ENCODE measurements at regions not wholly inside any gene's neighbourhood (a gene's known extent, or its start where the extent isn't known, plus 50 kb on each side); places are given as distances from the start of the nearest gene placed in this dataset.
"Not testable (repeated sequence)": the region's sequence is repeated elsewhere in the genome, so short reads cannot be mapped to it uniquely, and the experiment has no call there.

DNA sequence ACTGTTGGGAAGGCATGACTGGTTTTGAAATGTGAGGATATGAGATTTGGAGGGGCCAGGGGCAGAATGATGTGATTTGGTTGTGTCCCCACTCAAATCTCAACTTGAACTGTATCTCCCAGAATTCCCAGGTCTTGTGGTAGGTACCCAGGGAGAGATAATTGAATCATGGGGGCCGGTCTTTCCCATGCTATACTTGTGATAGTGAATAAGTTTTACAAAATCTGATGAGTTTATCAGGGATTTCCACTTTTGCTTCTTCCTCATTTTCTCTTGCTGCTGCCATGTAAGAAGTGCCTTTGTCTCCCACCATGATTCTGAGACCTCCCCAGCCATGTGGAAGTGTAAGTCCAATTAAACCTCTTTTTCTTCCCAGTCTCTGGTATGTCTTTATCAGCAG is 170.1 kb upstream of the JUN start:
- peaks cover 17 to 34% of the 10 kb centered on the region in 2 donors for H3K4me1 Mint-ChIP-seq
- not testable (repeated sequence) for H3K27me3 Mint-ChIP-seq; ATAC-seq (replicated peaks); DNase-seq; H3K9me3 Mint-ChIP-seq; H3K27ac Mint-ChIP-seq; H3K4me3 Mint-ChIP-seq; H3K36me3 Mint-ChIP-seq

DNA sequence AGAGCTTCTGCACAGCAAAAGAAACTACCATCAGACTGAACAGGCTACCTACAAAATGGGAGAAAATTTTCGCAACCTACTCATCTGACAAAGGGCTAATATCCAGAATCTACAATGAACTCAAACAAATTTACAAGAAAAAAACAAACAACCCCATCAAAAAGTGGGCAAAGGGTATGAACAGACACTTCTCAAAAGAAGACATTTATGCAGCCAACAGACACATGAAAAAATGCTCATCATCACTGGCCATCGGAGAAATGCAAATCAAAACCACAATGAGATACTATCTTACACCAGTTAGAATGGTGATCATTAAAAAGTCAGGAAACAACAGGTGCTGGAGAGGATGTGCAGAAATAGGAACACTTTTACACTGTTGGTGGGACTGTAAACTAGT is 179.4 kb upstream of the JUN start:
- ATAC-seq (replicated peaks); H3K36me3 Mint-ChIP-seq: not testable (repeated sequence)

DNA sequence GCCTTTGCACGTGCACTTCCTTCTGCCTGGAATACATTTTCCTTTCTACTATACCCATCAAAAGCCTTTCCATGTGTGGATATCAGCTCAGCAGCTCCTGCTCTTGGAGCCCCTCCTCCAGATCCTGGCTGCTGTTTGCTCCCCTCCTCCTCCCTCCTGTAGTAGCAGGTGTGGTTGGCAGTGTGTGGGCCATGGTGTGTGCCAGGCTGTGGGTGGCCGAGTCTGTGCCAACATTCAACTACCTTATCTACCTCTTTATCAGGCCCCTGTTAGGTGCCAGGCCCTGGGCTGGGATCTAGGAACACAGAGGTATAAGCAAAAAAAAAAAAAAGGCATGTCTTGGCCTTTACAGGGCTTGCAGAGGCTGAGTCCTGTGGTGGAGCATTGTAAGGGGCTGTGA is 180.6 kb upstream of the JUN start:
- Mint-ChIP-seq H3K27me3 (no peaks in the 10 kb centered on the region), H3K4me3 (no peak overlapping the region), H3K9me3 (peaks cover 0 to 3% of the 10 kb centered on the region in 2 donors), H3K4me1 (peaks cover 39 to 70% of the 10 kb centered on the region in 2 donors), H3K27ac (peak overlapping the region; percentile 3), H3K36me3 (no peaks in the 10 kb centered on the region)
- DNase-seq (no peak), ATAC-seq (replicated peaks) (no peak)

More for the DNA sequence above, 179.4 kb upstream of the JUN start:
- not testable (repeated sequence) for H3K27me3 Mint-ChIP-seq, H3K4me3 Mint-ChIP-seq, H3K9me3 Mint-ChIP-seq, H3K27ac Mint-ChIP-seq, DNase-seq
- peaks cover 31 to 59% of the 10 kb centered on the region in 2 donors for H3K4me1 Mint-ChIP-seq

DNA sequence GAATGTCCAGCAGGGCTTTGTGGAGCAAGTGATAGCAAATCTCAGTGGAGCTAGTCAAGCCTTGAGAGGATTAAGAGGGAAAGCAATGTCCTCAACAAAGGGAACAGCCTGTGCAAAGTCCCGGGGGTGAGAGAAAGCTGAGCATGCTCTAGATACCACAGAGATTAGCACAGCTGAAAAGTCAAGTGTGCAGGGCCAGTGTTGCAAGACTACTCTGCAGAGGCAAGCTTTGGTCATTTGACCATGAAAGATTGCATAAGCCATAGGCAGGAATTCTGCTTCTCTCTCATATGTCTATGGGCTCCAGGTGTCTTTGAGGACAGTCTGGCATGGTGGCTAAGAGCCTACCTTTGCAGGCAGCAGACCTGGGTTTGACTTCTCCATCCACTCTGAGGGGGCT is 181.0 kb upstream of the JUN start:
- Mint-ChIP-seq H3K27me3 (no peaks in the 10 kb centered on the region), H3K4me1 (peaks cover 39 to 70% of the 10 kb centered on the region in 2 donors), H3K9me3 (peaks cover 0 to 3% of the 10 kb centered on the region in 2 donors), H3K27ac (no peak overlapping the region), H3K4me3 (no peak overlapping the region), H3K36me3 (no peaks in the 10 kb centered on the region)
- no peak for ATAC-seq (replicated peaks)
- DNase-seq, result no peak

DNA sequence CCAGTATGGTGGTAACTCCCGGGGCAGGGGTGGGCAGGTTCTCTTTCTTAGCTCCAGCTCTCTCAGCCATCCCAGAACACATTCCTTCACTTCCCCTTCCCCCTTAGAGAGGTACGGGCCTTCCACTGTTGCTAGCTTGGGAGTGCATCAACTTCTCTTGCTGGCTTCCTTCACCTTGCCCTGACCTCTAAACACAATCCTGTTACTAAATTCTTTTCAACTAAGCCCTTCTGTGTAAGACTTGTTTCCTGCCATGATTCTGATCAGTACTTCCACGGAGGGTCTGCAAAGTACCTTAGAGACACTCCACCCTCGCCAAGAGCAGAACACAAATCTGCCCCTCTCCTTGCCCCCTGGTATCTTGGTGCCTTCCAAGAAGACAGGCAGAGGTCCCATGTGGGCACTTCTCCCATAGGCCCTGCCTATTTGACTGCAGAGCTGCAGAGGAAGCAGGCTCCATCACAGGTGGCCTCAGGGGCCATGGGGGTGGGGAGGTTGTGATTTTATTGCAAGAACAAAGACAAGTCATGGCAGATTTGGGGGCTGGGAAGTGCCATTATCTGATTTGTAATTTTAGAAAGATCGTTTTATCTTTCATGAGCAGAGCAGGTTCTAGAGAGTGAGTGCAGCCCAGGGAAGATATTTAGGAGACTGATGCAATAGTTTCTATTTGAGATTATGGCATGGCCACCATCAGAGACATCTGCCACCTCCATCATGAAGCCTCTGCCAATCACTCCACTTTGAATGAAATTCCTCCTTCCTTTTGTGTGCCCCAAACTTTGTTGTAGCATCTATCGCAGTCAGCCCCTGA is 182.5 kb upstream of the JUN start:
- ATAC-seq (replicated peaks), result no peak
- Mint-ChIP-seq H3K4me1 (peaks cover 39 to 71% of the 10 kb centered on the region in 2 donors), H3K4me3 (no peak overlapping the region), H3K36me3 (no peaks in the 10 kb centered on the region), H3K27me3 (no peaks in the 10 kb centered on the region), H3K9me3 (no peaks in the 10 kb centered on the region), H3K27ac (peak overlapping the region; percentile 52)
- no peak for DNase-seq

DNA sequence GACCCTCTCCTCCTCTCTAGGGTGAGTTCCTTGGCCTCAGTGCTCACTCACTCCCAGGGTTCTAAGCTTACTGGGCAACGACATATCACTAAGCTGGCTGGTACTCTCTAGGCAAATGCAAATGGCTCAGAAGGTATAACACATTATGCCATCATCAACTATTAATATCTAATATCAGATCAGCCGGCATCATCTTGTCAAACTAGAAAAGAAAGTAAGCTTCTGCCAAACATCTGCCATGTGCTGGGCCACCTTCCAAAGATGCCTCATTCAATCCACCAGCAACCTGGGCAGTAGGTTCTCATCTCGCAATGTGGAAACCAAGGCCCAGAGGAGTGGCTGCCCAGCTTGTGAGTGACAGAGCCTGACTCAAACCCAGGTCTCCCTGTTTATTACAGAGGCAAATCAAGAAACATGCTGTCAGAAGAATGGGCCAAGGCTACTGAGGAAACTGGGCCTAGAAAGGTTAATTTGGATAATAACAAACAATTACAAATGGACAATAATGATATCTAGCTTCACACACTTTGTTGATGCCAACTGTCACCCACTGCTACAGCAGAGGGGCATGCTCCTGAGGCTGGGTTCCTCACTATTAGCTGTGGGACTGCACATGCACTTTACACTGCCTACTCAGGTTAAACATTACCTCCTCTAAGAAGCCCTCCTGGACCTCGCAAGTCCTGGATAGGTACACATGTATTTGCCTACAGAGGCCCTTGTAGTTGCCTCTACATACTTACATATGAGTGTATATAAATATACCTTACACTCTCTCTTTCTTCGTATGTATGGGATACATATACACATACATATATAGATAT is 183.3 kb upstream of the JUN start:
- peaks cover 44 to 76% of the 10 kb centered on the region in 2 donors for H3K4me1 Mint-ChIP-seq
- no peak for ATAC-seq (replicated peaks)

DNA sequence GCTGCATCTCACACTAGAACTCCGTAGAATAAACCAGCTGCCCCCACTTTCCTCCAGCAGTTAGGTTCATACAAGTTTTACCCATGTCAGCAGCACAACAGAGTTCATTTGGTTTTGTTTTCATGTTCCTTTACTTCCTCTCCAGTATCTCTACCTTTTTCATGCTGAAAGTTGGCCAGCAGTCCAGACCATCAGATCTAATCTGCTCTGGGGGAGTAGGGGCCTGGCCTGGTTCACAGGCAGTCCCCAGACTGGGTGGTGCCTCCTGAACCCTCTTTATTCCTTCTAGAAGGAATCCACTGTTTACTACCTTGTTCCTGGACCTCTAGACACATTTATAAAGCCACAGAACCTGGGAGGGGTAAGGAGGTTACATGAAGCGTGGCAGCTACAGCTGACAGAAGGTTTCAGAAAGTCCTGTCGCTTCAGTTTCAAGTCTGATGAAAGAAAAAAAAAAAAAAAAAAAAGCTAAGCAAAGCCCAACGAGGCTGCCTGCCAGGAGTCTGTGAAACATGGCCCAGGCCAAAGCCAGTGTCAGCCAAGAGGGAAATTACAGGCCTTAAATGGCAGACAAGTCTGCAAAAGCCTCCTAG is 184.6 kb upstream of the JUN start:
- peak; percentile 92 to 95 for ATAC-seq (replicated peaks)
- H3K4me1 Mint-ChIP-seq, result peaks cover 51 to 76% of the 10 kb centered on the region in 2 donors

More for the DNA sequence above, 183.3 kb upstream of the JUN start:
- H3K9me3 Mint-ChIP-seq, result no peaks in the 10 kb centered on the region
- H3K27me3 Mint-ChIP-seq, result no peaks in the 10 kb centered on the region
- no peak for DNase-seq
- peak overlapping the region; percentile 52 for H3K27ac Mint-ChIP-seq
- H3K36me3 Mint-ChIP-seq, result no peaks in the 10 kb centered on the region
- no peak overlapping the region for H3K4me3 Mint-ChIP-seq

DNA sequence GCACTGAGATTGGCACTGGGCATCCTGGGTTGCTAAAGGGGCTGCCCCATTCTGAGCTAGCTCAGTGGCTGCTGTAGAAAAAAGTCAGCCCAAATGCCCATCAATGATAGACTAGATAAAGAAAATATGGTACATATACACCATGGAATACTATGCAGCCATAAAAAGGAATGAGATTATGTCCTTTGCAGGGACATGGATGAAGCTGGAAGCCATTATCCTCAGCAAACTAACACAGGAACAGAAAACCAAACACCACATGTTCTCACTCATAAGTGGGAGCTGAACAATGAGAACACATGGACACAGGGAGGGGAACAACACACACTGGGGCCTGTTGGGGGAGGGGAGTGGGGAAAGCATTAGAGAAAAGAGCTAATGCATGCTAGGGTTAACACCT is 185.3 kb upstream of the JUN start:
- peaks cover 48 to 69% of the 10 kb centered on the region in 2 donors for H3K4me1 Mint-ChIP-seq
- not testable (repeated sequence) for H3K36me3 Mint-ChIP-seq; ATAC-seq (replicated peaks); H3K9me3 Mint-ChIP-seq; H3K27ac Mint-ChIP-seq; DNase-seq; H3K27me3 Mint-ChIP-seq; H3K4me3 Mint-ChIP-seq

More for the DNA sequence above, 184.6 kb upstream of the JUN start:
- no peaks in the 10 kb centered on the region for H3K27me3 Mint-ChIP-seq
- H3K27ac Mint-ChIP-seq, result peak overlapping the region; percentile 99
- no peaks in the 10 kb centered on the region for H3K36me3 Mint-ChIP-seq
- DNase-seq, result peak; percentile 62
- peak overlapping the region; percentile 79 for H3K4me3 Mint-ChIP-seq
- no peaks in the 10 kb centered on the region for H3K9me3 Mint-ChIP-seq

DNA sequence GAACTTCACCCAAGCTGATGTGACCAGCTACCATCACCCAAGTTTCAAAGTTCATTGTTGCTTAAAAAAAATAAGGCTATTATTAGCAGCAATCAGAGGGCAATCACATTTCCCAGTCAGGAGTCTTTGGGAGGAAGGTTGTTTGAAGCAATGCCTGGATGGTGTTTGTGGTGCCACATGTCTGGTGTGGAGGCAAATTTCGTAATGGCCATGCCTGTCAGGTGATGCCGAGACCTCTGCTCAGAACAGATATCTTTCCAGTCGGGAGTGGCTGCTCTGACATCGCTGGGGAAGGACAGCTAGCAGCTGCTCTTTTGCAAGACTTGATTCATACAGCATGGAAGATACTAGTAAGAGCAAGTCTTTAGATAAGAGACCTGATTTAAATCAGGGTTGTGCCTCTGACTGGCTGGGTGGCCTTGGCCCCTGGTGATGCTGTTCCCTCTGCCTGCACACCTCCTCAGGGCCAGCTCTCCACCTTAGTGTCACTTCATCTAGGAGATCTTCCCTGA is 187.8 kb upstream of the JUN start:
- H3K9me3 Mint-ChIP-seq, result no peaks in the 10 kb centered on the region
- no peak overlapping the region for H3K27ac Mint-ChIP-seq
- H3K36me3 Mint-ChIP-seq, result no peaks in the 10 kb centered on the region
- peaks cover 34 to 43% of the 10 kb centered on the region in 2 donors for H3K4me1 Mint-ChIP-seq
- no peak overlapping the region for H3K4me3 Mint-ChIP-seq
- ATAC-seq (replicated peaks) (no peak), DNase-seq (no peak)
- no peaks in the 10 kb centered on the region for H3K27me3 Mint-ChIP-seq

DNA sequence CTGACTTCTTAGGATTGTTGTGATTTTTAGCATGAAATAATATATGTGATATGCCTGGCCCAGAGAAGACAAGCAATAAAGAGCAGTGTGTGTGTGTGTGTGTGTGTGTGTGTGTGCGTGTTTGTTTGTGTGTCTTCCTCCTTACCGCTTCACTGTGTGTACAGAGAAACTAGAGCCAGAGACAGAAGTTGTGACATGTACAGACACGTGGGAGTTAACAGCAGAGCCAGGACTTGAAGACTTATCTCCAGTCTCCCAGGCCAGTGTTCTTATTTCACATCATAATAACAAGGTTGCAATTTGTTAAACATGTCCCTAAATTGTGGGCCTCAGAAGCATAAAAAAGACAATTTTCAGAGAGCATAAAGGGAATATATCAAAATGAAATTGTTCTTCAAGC is 192.0 kb upstream of the JUN start:
- Mint-ChIP-seq H3K27ac (no peak overlapping the region), H3K27me3 (no peaks in the 10 kb centered on the region), H3K36me3 (no peaks in the 10 kb centered on the region), H3K4me1 (peaks cover 29 to 36% of the 10 kb centered on the region in 2 donors), H3K4me3 (no peak overlapping the region), H3K9me3 (no peaks in the 10 kb centered on the region)
- ATAC-seq (replicated peaks) (no peak), DNase-seq (no peak)

DNA sequence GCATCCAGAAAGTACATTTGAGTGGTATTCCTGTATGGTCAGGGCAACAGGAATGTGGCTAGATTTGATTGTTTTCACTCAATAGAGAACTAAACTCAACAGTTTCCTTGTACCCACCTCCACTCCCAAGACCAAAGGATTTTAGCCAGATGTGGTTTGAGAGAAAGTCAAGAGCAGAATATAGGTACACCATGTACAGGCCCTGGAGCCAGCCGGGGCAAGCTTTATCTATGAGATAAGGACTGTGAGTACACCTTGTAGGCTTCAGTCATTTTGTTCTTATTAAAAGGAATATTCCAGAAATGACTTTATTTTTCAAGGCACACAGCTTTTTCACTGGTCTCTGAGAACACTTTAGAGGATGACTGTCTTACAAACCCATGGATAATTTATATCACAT is 192.4 kb upstream of the JUN start:
- no peaks in the 10 kb centered on the region for H3K9me3 Mint-ChIP-seq
- H3K27ac Mint-ChIP-seq, result no peak overlapping the region
- H3K4me3 Mint-ChIP-seq, result no peak overlapping the region
- H3K4me1 Mint-ChIP-seq, result peaks cover 26 to 36% of the 10 kb centered on the region in 2 donors
- no peaks in the 10 kb centered on the region for H3K27me3 Mint-ChIP-seq
- no peaks in the 10 kb centered on the region for H3K36me3 Mint-ChIP-seq
- ATAC-seq (replicated peaks) (no peak), DNase-seq (no peak)

DNA sequence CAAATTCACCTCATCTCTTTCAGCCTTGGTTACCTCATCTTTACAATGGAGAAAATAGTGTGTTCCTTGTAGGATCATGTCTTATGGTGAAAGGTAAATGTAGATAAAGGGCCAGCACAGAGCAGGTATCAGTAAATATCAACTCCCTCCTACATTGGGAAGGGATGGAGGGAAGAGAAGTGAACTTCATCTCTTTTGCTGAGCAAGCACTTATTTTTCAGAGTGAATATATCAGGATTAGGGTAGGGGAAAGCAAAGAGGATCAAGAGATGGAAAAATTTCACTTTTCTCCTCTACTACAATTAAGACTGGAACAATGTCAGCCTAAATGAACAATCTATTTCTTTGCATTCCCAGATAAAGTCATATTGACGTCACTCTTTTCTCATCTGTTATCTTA is 193.8 kb upstream of the JUN start:
- H3K4me3 Mint-ChIP-seq, result no peak overlapping the region

DNA sequence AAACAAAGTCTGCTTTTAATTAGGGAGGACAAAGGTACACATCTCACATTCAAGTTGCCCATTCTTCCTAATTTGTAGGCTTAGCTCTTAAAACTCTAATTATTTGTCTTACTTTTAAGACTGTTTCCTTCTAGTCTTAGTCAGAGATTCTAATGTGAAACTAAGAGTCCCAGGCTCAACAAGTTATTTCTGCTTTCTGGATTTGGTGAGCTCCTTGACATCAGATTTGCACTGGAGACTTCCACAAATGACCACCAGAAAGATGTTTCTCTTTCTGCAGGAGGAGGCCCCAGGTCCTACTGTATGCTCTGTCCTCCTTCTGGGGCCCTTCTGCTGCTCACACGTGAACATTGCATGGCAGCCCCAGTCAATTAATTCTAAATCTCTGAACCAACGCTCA is 194.2 kb upstream of the JUN start:
- Mint-ChIP-seq H3K27ac (no peak overlapping the region), H3K4me1 (peaks cover 16 to 25% of the 10 kb centered on the region in 2 donors), H3K36me3 (no peaks in the 10 kb centered on the region), H3K9me3 (no peaks in the 10 kb centered on the region), H3K4me3 (no peak overlapping the region), H3K27me3 (no peaks in the 10 kb centered on the region)
- peak in 1 of 2 donors; percentile 38 for ATAC-seq (replicated peaks)
- DNase-seq, result no peak

More for the DNA sequence above, 193.8 kb upstream of the JUN start:
- Mint-ChIP-seq H3K27ac (no peak overlapping the region), H3K4me1 (peaks cover 16 to 30% of the 10 kb centered on the region in 2 donors), H3K9me3 (no peaks in the 10 kb centered on the region), H3K27me3 (no peaks in the 10 kb centered on the region), H3K36me3 (no peaks in the 10 kb centered on the region)
- DNase-seq (no peak), ATAC-seq (replicated peaks) (no peak)

DNA sequence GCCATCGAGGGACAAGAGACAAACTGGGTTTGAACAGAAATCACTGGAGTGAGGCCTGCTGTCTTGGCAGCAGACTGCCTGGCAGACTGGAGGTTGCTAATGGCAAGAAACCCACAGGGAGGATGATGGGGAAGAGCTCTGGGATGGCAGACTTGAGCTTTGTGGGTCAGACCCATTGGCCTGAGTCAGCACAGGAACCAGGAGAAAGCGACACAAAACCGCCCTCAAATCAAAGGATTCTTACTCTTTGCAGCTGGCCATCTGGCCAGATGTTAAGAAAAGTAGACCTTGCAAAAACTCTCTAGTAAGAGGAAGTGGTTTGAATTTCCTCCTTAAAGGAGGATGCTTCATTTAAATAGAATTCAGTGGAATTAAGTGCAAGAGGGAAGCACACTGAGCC is 195.2 kb upstream of the JUN start:
- Mint-ChIP-seq H3K9me3 (no peaks in the 10 kb centered on the region), H3K4me1 (peaks cover 16 to 23% of the 10 kb centered on the region in 2 donors), H3K36me3 (no peaks in the 10 kb centered on the region), H3K27ac (no peak overlapping the region), H3K27me3 (no peaks in the 10 kb centered on the region), H3K4me3 (peak overlapping the region in 1 of 2 donors; percentile 10)
- ATAC-seq (replicated peaks), result peak in 1 of 2 donors; percentile 29
- no peak for DNase-seq

Data from stimulated activated naive B cell treated with anti-CD40 and anti-IgM and Interleukin-4, amounts not matched to agents 10 μg/mL and 1 μg/mL and 100 μg/mL, for 72 hours (primary cell).